HUES48 (cell line): ENCODE measurements at regions not wholly inside any gene's neighbourhood (a gene's known extent, or its start where the extent isn't known, plus 50 kb on each side); places are given as distances from the start of the nearest gene placed in this dataset.

Experiments used
- H3K27ac ChIP-seq: one replicate; pipeline ENCODE4 v1.7.0; 2013; ENCODE audit warnings: low read depth, low read length, inconsistent platforms
- H3K27me3 ChIP-seq: 2 replicates; pipeline ENCODE4 v1.6.1; 2013; ENCODE audit warnings: mild to moderate bottlenecking, low read length; ENCODE audit not compliant: control insufficient read depth, insufficient read depth
- H3K36me3 ChIP-seq: 2 replicates; pipeline ENCODE4 v1.6.1; 2013; ENCODE audit warnings: low read length; ENCODE audit not compliant: control insufficient read depth, insufficient read depth
- H3K4me1 ChIP-seq: 2 replicates; pipeline ENCODE4 v1.6.1; 2013; ENCODE audit warnings: mild to moderate bottlenecking, low read length; ENCODE audit not compliant: control insufficient read depth, insufficient read depth
- H3K4me3 ChIP-seq: 2 replicates; pipeline ENCODE4 v1.5.1; 2013; ENCODE audit warnings: mild to moderate bottlenecking, low read depth, low read length
- H3K9ac ChIP-seq: 2 replicates; pipeline ENCODE4 v1.6.1; 2013; ENCODE audit warnings: mild to moderate bottlenecking, low read depth, low read length, moderate library complexity
- H3K9me3 ChIP-seq: 2 replicates; pipeline ENCODE4 v1.6.1; 2013; ENCODE audit warnings: low read length; ENCODE audit not compliant: control insufficient read depth, insufficient read depth

GRCh38 chr1:17932164-17932563 lies 175.4 kb upstream of the IGSF21 start:
- Histone ChIP-seq H3K9ac (no peak overlapping the region), H3K27ac (no peak overlapping the region), H3K9me3 (no peaks in the 10 kb centered on the region), H3K4me3 (no peak overlapping the region), H3K27me3 (peaks cover 3% of the 10 kb centered on the region; the same call in 1 of the 2 replicates), H3K4me1 (no peaks in the 10 kb centered on the region), H3K36me3 (no peaks in the 10 kb centered on the region)

- H3K9ac ChIP-seq, result no peak overlapping the region
Measured at GRCh38 chr1:17933501-17933900, 174.1 kb upstream of the IGSF21 start.

GRCh38 chr1:17933971-17934370 lies 173.6 kb upstream of the IGSF21 start:
- Histone ChIP-seq H3K9me3 (no peaks in the 10 kb centered on the region), H3K4me3 (no peak overlapping the region), H3K36me3 (no peaks in the 10 kb centered on the region), H3K9ac (no peak overlapping the region), H3K27me3 (peaks cover 4% of the 10 kb centered on the region; the same call in 1 of the 2 replicates), H3K4me1 (no peaks in the 10 kb centered on the region), H3K27ac (no peak overlapping the region)

More at GRCh38 chr1:17933501-17933900, 174.1 kb upstream of the IGSF21 start:
- no peaks in the 10 kb centered on the region for H3K9me3 ChIP-seq
- H3K36me3 ChIP-seq, result no peaks in the 10 kb centered on the region
- no peak overlapping the region for H3K27ac ChIP-seq
- H3K4me3 ChIP-seq, result no peak overlapping the region
- peaks cover 4% of the 10 kb centered on the region; the same call in 1 of the 2 replicates for H3K27me3 ChIP-seq
- no peaks in the 10 kb centered on the region for H3K4me1 ChIP-seq

GRCh38 chr1:17935230-17935629 lies 172.4 kb upstream of the IGSF21 start:
- peaks cover 4% of the 10 kb centered on the region; the same call in 1 of the 2 replicates for H3K27me3 ChIP-seq
- no peak overlapping the region for H3K27ac ChIP-seq
- no peaks in the 10 kb centered on the region for H3K4me1 ChIP-seq
- no peaks in the 10 kb centered on the region for H3K36me3 ChIP-seq
- no peak overlapping the region for H3K9ac ChIP-seq
- no peak overlapping the region for H3K4me3 ChIP-seq
- no peaks in the 10 kb centered on the region for H3K9me3 ChIP-seq

- Histone ChIP-seq H3K9ac (no peak overlapping the region), H3K36me3 (no peaks in the 10 kb centered on the region), H3K4me1 (no peaks in the 10 kb centered on the region), H3K4me3 (no peak overlapping the region), H3K27ac (no peak overlapping the region), H3K27me3 (peaks cover 4% of the 10 kb centered on the region; the same call in 1 of the 2 replicates), H3K9me3 (no peaks in the 10 kb centered on the region)
Measured at GRCh38 chr1:17941431-17942189, 166.0 kb upstream of the IGSF21 start.

- H3K9ac ChIP-seq, result no peak overlapping the region
- H3K27ac ChIP-seq, result no peak overlapping the region
- H3K4me3 ChIP-seq, result no peak overlapping the region
Measured at GRCh38 chr1:17943506-17943905, 164.1 kb upstream of the IGSF21 start.

GRCh38 chr1:17944646-17945045 lies 163.0 kb upstream of the IGSF21 start:
- no peaks in the 10 kb centered on the region for H3K27me3 ChIP-seq
- H3K27ac ChIP-seq, result no peak overlapping the region
- no peaks in the 10 kb centered on the region for H3K9me3 ChIP-seq
- H3K4me1 ChIP-seq, result no peaks in the 10 kb centered on the region
- no peak overlapping the region for H3K9ac ChIP-seq
- H3K4me3 ChIP-seq, result no peak overlapping the region
- H3K36me3 ChIP-seq, result no peaks in the 10 kb centered on the region

More at GRCh38 chr1:17943506-17943905, 164.1 kb upstream of the IGSF21 start:
- Histone ChIP-seq H3K4me1 (no peaks in the 10 kb centered on the region), H3K36me3 (no peaks in the 10 kb centered on the region), H3K27me3 (no peaks in the 10 kb centered on the region), H3K9me3 (no peaks in the 10 kb centered on the region)

- no peaks in the 10 kb centered on the region for H3K27me3 ChIP-seq
- H3K9me3 ChIP-seq, result no peaks in the 10 kb centered on the region
- H3K4me3 ChIP-seq, result no peak overlapping the region
- H3K36me3 ChIP-seq, result no peaks in the 10 kb centered on the region
- H3K27ac ChIP-seq, result no peak overlapping the region
- no peak overlapping the region for H3K9ac ChIP-seq
- H3K4me1 ChIP-seq, result no peaks in the 10 kb centered on the region
Measured at GRCh38 chr1:17946434-17946833, 161.2 kb upstream of the IGSF21 start.

- H3K36me3 ChIP-seq, result no peaks in the 10 kb centered on the region
- no peaks in the 10 kb centered on the region for H3K4me1 ChIP-seq
- H3K4me3 ChIP-seq, result no peak overlapping the region
- no peak overlapping the region for H3K27ac ChIP-seq
- H3K9me3 ChIP-seq, result no peaks in the 10 kb centered on the region
- H3K9ac ChIP-seq, result no peak overlapping the region
- no peaks in the 10 kb centered on the region for H3K27me3 ChIP-seq
Measured at GRCh38 chr1:17948594-17948993, 159.0 kb upstream of the IGSF21 start.

- Histone ChIP-seq H3K9me3 (no peaks in the 10 kb centered on the region), H3K4me3 (no peak overlapping the region), H3K27me3 (no peaks in the 10 kb centered on the region), H3K27ac (no peak overlapping the region), H3K4me1 (no peaks in the 10 kb centered on the region), H3K36me3 (no peaks in the 10 kb centered on the region), H3K9ac (no peak overlapping the region)
Measured at GRCh38 chr1:17949511-17949910, 158.1 kb upstream of the IGSF21 start.

GRCh38 chr1:17950728-17951127 lies 156.9 kb upstream of the IGSF21 start:
- no peak overlapping the region for H3K9ac ChIP-seq
- no peak overlapping the region for H3K4me3 ChIP-seq
- H3K27ac ChIP-seq, result no peak overlapping the region
- no peaks in the 10 kb centered on the region for H3K4me1 ChIP-seq
- no peaks in the 10 kb centered on the region for H3K36me3 ChIP-seq
- H3K9me3 ChIP-seq, result no peaks in the 10 kb centered on the region
- no peaks in the 10 kb centered on the region for H3K27me3 ChIP-seq
